ENCODE measurements at regions not wholly inside any gene's neighbourhood (a gene's known extent, or its start where the extent isn't known, plus 50 kb on each side); places are given as distances from the start of the nearest gene placed in this dataset.

GRCh38 chr2:71783815-71784214 lies 330.5 kb downstream of the DYSF start:
- TF ChIP-seq CTCF (IDR thresholded peaks at IDR 0.05; ENCODE audit: insufficient read depth, low read length, poor library complexity, severe bottlenecking) = no peak
- DNase-seq (ENCODE audit: low read depth) = no peak
- Histone ChIP-seq H3K4me3 (ENCODE audit: low read depth, low read length) (no peak overlapping the region), H3K36me3 (ENCODE audit: control insufficient read depth, insufficient read depth, low read length) (no peaks in the 10 kb centered on the region), H3K27me3 (ENCODE audit: control insufficient read depth, insufficient read depth, low read length) (peaks cover 16% of the 10 kb centered on the region)

- Histone ChIP-seq H3K27me3 (ENCODE audit: control insufficient read depth, insufficient read depth, low read length) (peaks cover 18% of the 10 kb centered on the region), H3K36me3 (ENCODE audit: control insufficient read depth, insufficient read depth, low read length) (no peaks in the 10 kb centered on the region), H3K4me3 (ENCODE audit: low read depth, low read length) (no peak overlapping the region)
- TF ChIP-seq CTCF (IDR thresholded peaks at IDR 0.05; ENCODE audit: insufficient read depth, low read length, poor library complexity, severe bottlenecking) = no peak
- DNase-seq (ENCODE audit: low read depth) = peak; percentile 16
Measured at GRCh38 chr2:71783215-71783614, 329.9 kb downstream of the DYSF start.

- H3K36me3 ChIP-seq (ENCODE audit: control insufficient read depth, insufficient read depth, low read length) = no peaks in the 10 kb centered on the region
- H3K27me3 ChIP-seq (ENCODE audit: control insufficient read depth, insufficient read depth, low read length) = peaks cover 20% of the 10 kb centered on the region
- TF ChIP-seq CTCF (IDR thresholded peaks at IDR 0.05; ENCODE audit: insufficient read depth, low read length, poor library complexity, severe bottlenecking) = no peak
- no peak overlapping the region for H3K4me3 ChIP-seq (ENCODE audit: low read depth, low read length)
- DNase-seq (ENCODE audit: low read depth) = no peak
Measured at GRCh38 chr2:71782323-71782722, 329.0 kb downstream of the DYSF start.

GRCh38 chr2:71781695-71782228 lies 328.4 kb downstream of the DYSF start:
- TF ChIP-seq CTCF (IDR thresholded peaks at IDR 0.05; ENCODE audit: insufficient read depth, low read length, poor library complexity, severe bottlenecking) = no peak
- no peak for DNase-seq (ENCODE audit: low read depth)
- peaks cover 20% of the 10 kb centered on the region for H3K27me3 ChIP-seq (ENCODE audit: control insufficient read depth, insufficient read depth, low read length)
- H3K4me3 ChIP-seq (ENCODE audit: low read depth, low read length) = no peak overlapping the region
- no peaks in the 10 kb centered on the region for H3K36me3 ChIP-seq (ENCODE audit: control insufficient read depth, insufficient read depth, low read length)

DNA sequence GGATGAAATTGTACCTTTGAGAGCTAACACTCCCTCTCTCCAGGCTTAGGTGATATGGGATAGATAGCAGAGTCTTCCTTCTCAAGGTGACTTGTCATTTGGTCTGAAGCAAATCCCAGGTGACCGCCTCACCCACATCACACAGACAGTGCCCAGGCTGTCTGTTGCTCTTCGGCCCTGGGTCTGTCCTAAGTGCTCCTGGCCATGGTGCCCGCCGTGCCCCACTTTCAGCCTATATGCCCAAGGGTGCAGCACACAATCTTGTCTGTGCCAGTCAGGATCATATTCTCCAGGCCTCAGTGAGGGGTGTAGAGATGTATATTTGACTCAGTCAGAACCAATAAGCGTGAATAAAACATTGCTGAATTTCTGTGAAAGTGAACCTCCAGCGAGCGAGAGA lies 326.8 kb downstream of the DYSF start:
- no peak for DNase-seq (ENCODE audit: low read depth)
- peaks cover 9% of the 10 kb centered on the region for H3K27me3 ChIP-seq (ENCODE audit: control insufficient read depth, insufficient read depth, low read length)
- H3K4me3 ChIP-seq (ENCODE audit: low read depth, low read length) = no peak overlapping the region
- TF ChIP-seq CTCF (IDR thresholded peaks at IDR 0.05; ENCODE audit: insufficient read depth, low read length, poor library complexity, severe bottlenecking) = no peak
- no peaks in the 10 kb centered on the region for H3K36me3 ChIP-seq (ENCODE audit: control insufficient read depth, insufficient read depth, low read length)

DNA sequence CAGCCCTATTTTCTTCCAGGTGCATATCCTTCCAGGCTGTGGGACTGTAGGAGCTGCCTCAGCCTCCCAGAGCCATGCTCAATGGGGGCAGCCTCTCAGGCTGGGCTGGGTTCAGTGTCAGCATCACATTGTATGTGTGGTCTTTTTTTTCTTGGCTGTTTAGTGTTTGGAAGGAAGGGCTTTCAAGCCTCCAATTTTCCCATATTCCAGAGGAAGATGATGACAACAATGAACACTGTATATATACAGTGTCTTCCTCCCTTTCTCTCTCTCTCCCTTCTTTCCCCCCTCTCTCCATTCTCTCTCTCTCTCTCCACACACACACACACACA lies 326.4 kb downstream of the DYSF start:
- Histone ChIP-seq H3K27me3 (ENCODE audit: control insufficient read depth, insufficient read depth, low read length) (peaks cover 9% of the 10 kb centered on the region), H3K4me3 (ENCODE audit: low read depth, low read length) (no peak overlapping the region), H3K36me3 (ENCODE audit: control insufficient read depth, insufficient read depth, low read length) (no peaks in the 10 kb centered on the region)
- no peak for TF ChIP-seq CTCF (IDR thresholded peaks at IDR 0.05; ENCODE audit: insufficient read depth, low read length, poor library complexity, severe bottlenecking)
- DNase-seq (ENCODE audit: low read depth) = no peak
